ENCODE measurements at regions not wholly inside any gene's neighbourhood (a gene's known extent, or its start where the extent isn't known, plus 50 kb on each side); places are given as distances from the start of the nearest gene placed in this dataset.

DNA sequence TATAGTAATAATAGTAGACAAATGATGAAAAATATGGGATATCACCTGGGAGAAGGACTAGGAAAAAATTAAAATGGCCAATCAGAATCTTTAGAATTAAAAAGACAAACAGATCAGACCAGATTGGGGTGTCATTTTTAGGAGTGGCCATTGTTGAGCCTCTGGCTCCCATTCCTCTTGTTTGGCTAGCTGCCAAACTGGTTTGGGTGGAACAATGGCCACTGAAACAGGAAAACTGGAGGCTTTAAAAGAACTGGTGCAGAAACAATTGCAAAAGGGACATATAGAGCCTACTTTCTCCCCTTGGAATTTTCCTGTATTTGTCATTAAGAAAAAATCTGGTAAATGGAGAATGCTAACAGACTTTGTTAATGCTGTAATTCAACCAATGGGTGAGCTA lies 294.8 kb upstream of the DKK2 start:
- TF ChIP-seq POLR2AphosphoS5 (IDR thresholded peaks at IDR 0.05) (no peak), CTCF (IDR thresholded peaks at IDR 0.05) (no peak), EP300 (IDR thresholded peaks at IDR 0.05) (no peak)
- Histone ChIP-seq H3K4me3 (no peak overlapping the region), H3K9me3 (peaks cover 0 to 15% (median 0%) of the 10 kb centered on the region in 3 donors), H3K27me3 (no peaks in the 10 kb centered on the region), H3K4me1 (no peaks in the 10 kb centered on the region), H3K36me3 (no peaks in the 10 kb centered on the region), H3K27ac (no peak overlapping the region)
- ATAC-seq, result no peak

DNA sequence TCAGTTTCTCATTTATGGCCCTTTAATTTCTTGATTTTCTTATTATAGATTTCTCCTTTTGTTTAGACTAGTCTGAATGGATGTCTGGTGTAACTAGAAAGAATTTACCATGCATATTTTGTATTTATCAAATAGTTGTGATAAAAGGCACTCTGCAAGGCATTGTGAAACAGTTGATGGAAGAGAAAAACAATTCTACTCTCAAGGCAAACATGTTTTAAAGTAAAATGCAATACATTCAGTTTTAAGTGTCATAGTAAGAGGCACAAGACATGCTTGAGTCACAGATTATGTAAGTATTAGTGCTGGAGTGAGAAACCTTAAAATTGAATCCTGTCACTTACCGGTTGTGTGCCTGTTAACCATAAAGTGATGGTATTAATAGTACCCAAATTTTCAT lies 283.3 kb upstream of the DKK2 start:
- no peak overlapping the region for H3K27ac ChIP-seq
- no peak overlapping the region for H3K4me3 ChIP-seq
- ATAC-seq, result no peak
- TF ChIP-seq EP300 (IDR thresholded peaks at IDR 0.05), result no peak
- TF ChIP-seq POLR2A (IDR thresholded peaks at IDR 0.05), result no peak
- no peak for TF ChIP-seq POLR2AphosphoS5 (IDR thresholded peaks at IDR 0.05)
- WGBS, 2 donors (ENCODE audit: low coverage in 1 of 2), result 88 to 100% methylated on average over 1 of the region's 1 CpG
- H3K36me3 ChIP-seq, result no peaks in the 10 kb centered on the region
- H3K4me1 ChIP-seq, result no peaks in the 10 kb centered on the region
- no peaks in the 10 kb centered on the region for H3K27me3 ChIP-seq
- H3K9me3 ChIP-seq, result no peaks in the 10 kb centered on the region

DNA sequence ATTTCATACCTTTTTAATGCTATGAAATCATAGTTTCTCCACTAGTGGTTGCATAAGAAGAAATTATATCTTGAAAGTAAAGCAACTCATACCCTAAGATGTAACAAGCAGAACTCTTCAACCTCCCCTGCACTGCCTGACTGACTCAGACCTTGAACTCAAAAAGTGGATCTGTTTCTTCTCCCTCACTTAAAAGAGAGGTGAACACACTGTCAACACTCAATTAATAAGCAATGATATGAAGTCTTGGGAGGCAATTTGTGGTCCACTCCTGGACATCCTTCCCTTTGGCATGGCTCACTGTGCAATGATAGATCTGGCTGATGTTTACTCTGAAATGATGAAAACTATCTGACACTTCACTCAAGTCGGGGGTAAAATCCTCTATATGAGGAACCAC lies 282.0 kb upstream of the DKK2 start:
- no CpG with 5 or more reads among the region's 1 CpG for WGBS, 2 donors (ENCODE audit: low coverage in 1 of 2)
- Histone ChIP-seq H3K27me3 (no peaks in the 10 kb centered on the region), H3K9me3 (no peaks in the 10 kb centered on the region), H3K4me1 (no peaks in the 10 kb centered on the region), H3K27ac (no peak overlapping the region), H3K4me3 (no peak overlapping the region), H3K36me3 (no peaks in the 10 kb centered on the region)
- TF ChIP-seq POLR2A (IDR thresholded peaks at IDR 0.05), result no peak
- no peak for TF ChIP-seq CTCF (IDR thresholded peaks at IDR 0.05)
- TF ChIP-seq POLR2AphosphoS5 (IDR thresholded peaks at IDR 0.05), result no peak
- TF ChIP-seq EP300 (IDR thresholded peaks at IDR 0.05), result no peak
- ATAC-seq, result no peak

DNA sequence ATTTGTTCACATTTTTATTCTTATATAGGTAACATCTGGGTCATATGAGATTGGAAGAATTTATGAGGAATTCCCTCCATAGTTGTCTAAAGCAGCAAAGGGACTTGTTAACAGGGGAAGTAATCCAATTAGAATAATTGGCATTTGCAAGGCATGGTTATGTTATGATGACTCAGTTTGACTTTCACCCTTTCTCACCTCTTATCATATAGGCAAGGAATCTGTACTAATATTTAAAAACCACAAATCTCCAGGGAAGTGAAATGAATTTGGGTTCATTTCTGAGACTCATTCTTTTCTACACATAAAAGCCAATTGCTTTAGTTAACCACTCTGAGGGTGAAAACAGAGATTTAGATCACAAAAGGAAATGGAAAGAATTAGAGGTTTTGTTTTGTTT lies 281.5 kb upstream of the DKK2 start:
- no peak overlapping the region for H3K27ac ChIP-seq
- no peak overlapping the region for H3K4me3 ChIP-seq
- H3K36me3 ChIP-seq, result no peaks in the 10 kb centered on the region
- H3K9me3 ChIP-seq, result no peaks in the 10 kb centered on the region
- no peaks in the 10 kb centered on the region for H3K27me3 ChIP-seq
- H3K4me1 ChIP-seq, result no peaks in the 10 kb centered on the region
- no peak for ATAC-seq
- no peak for TF ChIP-seq POLR2AphosphoS5 (IDR thresholded peaks at IDR 0.05)
- no peak for TF ChIP-seq CTCF (IDR thresholded peaks at IDR 0.05)
- TF ChIP-seq EP300 (IDR thresholded peaks at IDR 0.05), result no peak
- no peak for TF ChIP-seq POLR2A (IDR thresholded peaks at IDR 0.05)

DNA sequence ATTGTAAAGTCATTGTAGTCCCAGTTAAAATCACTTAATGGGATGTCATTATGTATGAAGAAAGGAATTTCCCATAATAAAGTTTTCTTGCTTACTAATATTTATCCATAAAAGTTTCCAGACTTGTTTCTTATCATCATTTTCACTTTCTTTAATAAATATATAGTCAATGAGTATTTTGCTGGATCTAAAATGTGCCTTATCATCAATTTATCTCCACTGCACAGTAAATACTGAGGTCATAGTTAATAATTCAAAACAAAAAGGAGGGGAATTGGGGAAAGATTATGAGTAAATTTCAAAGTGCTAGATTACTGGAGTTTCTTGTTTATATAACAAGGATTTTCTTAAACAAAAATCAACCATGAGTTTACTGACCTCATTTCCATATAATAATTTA lies 279.5 kb upstream of the DKK2 start:
- Histone ChIP-seq H3K27me3 (no peaks in the 10 kb centered on the region), H3K27ac (no peak overlapping the region), H3K4me1 (no peaks in the 10 kb centered on the region), H3K4me3 (no peak overlapping the region), H3K9me3 (no peaks in the 10 kb centered on the region), H3K36me3 (no peaks in the 10 kb centered on the region)
- TF ChIP-seq POLR2A (IDR thresholded peaks at IDR 0.05) (no peak), EP300 (IDR thresholded peaks at IDR 0.05) (no peak), POLR2AphosphoS5 (IDR thresholded peaks at IDR 0.05) (no peak), CTCF (IDR thresholded peaks at IDR 0.05) (no peak)
- no peak for ATAC-seq

GRCh38 chr4:107314156-107314555 lies 278.0 kb upstream of the DKK2 start:
- no peaks in the 10 kb centered on the region for H3K36me3 ChIP-seq
- no peak for TF ChIP-seq POLR2AphosphoS5 (IDR thresholded peaks at IDR 0.05)
- TF ChIP-seq POLR2A (IDR thresholded peaks at IDR 0.05), result no peak
- TF ChIP-seq CTCF (IDR thresholded peaks at IDR 0.05), result no peak
- TF ChIP-seq EP300 (IDR thresholded peaks at IDR 0.05), result no peak
- ATAC-seq, result no peak
- no peaks in the 10 kb centered on the region for H3K9me3 ChIP-seq
- H3K27ac ChIP-seq, result no peak overlapping the region
- no peaks in the 10 kb centered on the region for H3K4me1 ChIP-seq
- H3K4me3 ChIP-seq, result no peak overlapping the region
- H3K27me3 ChIP-seq, result no peaks in the 10 kb centered on the region
- WGBS, 2 donors (ENCODE audit: low coverage in 1 of 2), result 82 to 100% methylated on average over 1 of the region's 1 CpG
